NT2/D1 (cell line): ENCODE measurements at regions not wholly inside any gene's neighbourhood (a gene's known extent, or its start where the extent isn't known, plus 50 kb on each side); places are given as distances from the start of the nearest gene placed in this dataset.

ENCODE experiments used
- DNase-seq: peaks from one replicate; pipeline ENCODE4 v3.0.0-alpha.2; 2011; ENCODE audit warnings: low read depth, low spot score
- H3K27me3 ChIP-seq: 2 replicates; pipeline ENCODE4 v1.6.0; 2011; ENCODE audit warnings: mild to moderate bottlenecking; ENCODE audit not compliant: insufficient read length, insufficient read depth
- H3K36me3 ChIP-seq: 2 replicates; pipeline ENCODE4 v1.6.1; 2011; ENCODE audit warnings: mild to moderate bottlenecking, low read length, mixed read lengths; ENCODE audit not compliant: insufficient read depth, insufficient read length
- H3K4me1 ChIP-seq: 2 replicates; pipeline ENCODE4 v1.5.1; 2011; ENCODE audit not compliant: insufficient read depth, insufficient read length
- H3K4me3 ChIP-seq: 2 replicates; pipeline ENCODE4 v1.5.1; 2011; ENCODE audit warnings: low read depth; ENCODE audit not compliant: insufficient read length
- H3K9ac ChIP-seq: 2 replicates; pipeline ENCODE4 v1.6.0; 2011; ENCODE audit warnings: low read depth; ENCODE audit not compliant: insufficient read length
- H3K9me3 ChIP-seq: 2 replicates; pipeline ENCODE4 v1.5.1; 2011; ENCODE audit warnings: mild to moderate bottlenecking, low read length; ENCODE audit not compliant: insufficient read depth
- SUZ12 ChIP-seq: IDR thresholded peaks from 2 replicates; pipeline ENCODE4 v1.6.1; 2011; ENCODE audit not compliant: insufficient read length, insufficient read depth; ENCODE audit errors: extremely low read depth
- YY1 ChIP-seq: IDR thresholded peaks from 2 replicates; pipeline ENCODE4 v1.6.1; 2011; ENCODE audit not compliant: insufficient read length, insufficient read depth
- ZNF274 ChIP-seq: IDR thresholded peaks from 2 replicates; pipeline ENCODE4 v1.6.1; 2011; ENCODE audit warnings: mild to moderate bottlenecking, low read depth, low read length

DNA sequence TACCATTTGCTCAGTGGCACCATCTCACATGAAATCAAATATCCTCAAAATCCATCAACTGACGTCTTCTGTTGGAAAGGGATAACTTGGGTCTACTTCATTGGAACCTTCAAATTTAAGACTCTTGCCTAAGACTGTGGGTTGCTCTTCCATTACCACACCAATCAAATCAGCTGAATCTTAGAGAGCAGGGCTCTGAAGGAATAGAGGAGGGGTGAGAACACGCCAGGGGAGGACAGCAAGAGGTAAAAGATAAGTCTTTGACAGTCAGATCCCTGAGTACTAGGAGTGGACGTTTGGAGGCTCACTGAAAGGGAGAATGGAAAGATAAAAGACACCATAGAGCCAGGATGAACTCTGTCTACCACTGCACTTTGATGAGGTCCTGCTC is 107.5 kb downstream of the CCDC71L start:
- Histone ChIP-seq H3K4me3 (no peak overlapping the region), H3K4me1 (no peaks in the 10 kb centered on the region)

DNA sequence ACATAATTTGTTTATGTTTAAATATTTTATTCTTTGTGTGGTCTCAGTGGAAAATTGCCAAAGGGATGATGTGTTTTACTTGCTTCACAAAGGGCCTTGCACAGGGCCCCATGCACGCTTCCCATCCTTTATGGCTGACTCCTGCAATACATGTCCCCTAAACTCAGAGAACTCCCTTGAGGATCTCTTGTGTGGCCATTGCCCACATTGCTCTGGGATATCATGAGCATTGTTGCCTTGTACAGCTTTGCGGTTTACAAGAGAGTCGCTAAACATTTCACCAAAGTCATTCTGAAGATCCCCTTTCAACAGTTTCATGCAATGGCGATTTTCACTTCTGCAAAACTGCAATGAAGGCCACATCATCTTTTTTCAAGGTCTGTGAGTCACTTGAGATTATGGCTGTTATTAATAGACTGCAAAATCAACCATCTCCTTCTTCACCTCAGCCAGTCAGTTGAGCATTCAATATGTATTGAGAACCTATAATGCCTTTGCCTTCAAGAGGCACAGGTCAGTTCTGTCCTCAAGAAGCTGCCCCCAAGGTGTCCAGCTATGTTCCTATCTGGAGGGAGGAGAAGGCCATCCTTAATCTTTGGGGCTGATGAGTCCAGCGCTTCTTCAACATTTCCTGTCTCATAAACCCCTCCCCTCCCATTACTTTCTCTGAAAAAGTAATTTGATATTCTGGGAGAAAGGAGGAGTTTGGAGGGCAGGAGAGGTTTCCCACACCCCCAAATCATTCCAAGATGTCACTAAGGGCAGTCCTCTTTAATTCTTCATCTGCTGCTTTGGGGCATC is 108.1 kb downstream of the CCDC71L start:
- no peaks in the 10 kb centered on the region for H3K4me1 ChIP-seq
- TF ChIP-seq YY1 (no peak), ZNF274 (no peak), SUZ12 (no peak)
- no peak overlapping the region for H3K4me3 ChIP-seq
- no peaks in the 10 kb centered on the region for H3K36me3 ChIP-seq
- no peaks in the 10 kb centered on the region for H3K27me3 ChIP-seq
- no peak overlapping the region for H3K9ac ChIP-seq
- DNase-seq = no peak
- H3K9me3 ChIP-seq = no peaks in the 10 kb centered on the region

More for the DNA sequence above, 107.5 kb downstream of the CCDC71L start:
- Histone ChIP-seq H3K36me3 (no peaks in the 10 kb centered on the region), H3K9me3 (no peaks in the 10 kb centered on the region), H3K27me3 (no peaks in the 10 kb centered on the region), H3K9ac (no peak overlapping the region)
- TF ChIP-seq ZNF274 = no peak
- no peak for TF ChIP-seq YY1
- TF ChIP-seq SUZ12 = no peak
- DNase-seq = no peak

DNA sequence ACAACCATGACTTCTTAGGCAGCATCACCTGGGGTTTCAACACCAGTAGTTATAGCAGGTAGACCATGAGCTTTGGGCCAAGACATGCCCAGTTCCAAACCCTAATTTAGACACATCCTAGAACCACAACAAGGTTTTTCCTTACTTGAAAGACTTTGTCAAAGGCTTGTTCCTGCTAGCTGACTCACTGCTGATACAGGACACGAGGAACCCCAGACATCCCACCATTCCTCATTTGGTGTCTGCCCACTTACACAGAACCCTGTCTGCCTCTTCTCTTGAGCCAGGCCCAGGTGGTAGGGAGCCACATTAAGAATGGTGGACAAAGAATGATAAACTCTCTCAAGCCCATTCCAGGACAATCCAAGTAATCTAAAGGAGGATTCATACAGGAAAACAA is 109.0 kb downstream of the CCDC71L start:
- DNase-seq = no peak
- Histone ChIP-seq H3K9me3 (no peaks in the 10 kb centered on the region), H3K4me1 (no peaks in the 10 kb centered on the region), H3K4me3 (no peak overlapping the region), H3K27me3 (no peaks in the 10 kb centered on the region), H3K36me3 (no peaks in the 10 kb centered on the region), H3K9ac (no peak overlapping the region)
- no peak for TF ChIP-seq ZNF274
- TF ChIP-seq SUZ12 = no peak
- no peak for TF ChIP-seq YY1

DNA sequence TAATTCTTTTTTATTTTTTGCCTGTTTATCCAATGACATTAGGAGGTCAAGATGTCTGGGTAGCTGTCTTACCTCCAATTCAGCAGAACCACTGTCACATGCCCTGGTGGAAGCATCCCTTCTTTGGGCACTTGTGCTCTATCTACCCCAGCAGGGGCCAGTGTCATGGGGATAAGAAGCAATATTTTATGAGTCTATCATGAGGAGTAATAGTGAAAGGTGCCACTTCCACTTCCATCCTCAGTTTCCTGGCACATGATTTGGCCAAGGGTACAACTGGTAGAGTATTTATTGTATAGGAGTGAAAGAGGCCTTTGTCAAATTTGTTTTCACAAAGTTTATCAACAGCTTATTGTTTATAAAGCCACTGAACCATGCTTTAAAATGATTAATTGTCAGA is 112.5 kb downstream of the CCDC71L start:
- Histone ChIP-seq H3K9me3 (no peaks in the 10 kb centered on the region), H3K9ac (no peak overlapping the region), H3K4me1 (no peaks in the 10 kb centered on the region), H3K4me3 (no peak overlapping the region), H3K27me3 (no peaks in the 10 kb centered on the region), H3K36me3 (no peaks in the 10 kb centered on the region)
- DNase-seq = no peak
- no peak for TF ChIP-seq SUZ12

DNA sequence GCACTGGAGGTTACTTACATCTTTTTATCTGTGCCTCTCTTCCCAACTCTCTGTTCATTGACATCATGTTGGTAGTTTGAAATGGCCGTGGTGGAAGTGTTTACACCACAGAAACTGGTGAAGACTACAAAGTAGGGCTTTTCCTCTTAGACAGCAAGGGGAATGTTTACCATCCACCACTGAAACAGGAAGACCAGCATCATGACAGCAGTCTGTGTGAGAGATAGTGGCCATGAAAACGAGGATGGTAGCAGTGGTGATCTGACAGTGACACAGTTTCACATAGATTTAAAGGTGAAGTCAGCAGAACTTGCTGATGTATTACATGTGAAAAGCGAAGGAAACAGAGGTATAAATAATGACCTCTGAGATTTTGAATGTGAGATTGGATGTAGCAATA is 115.7 kb downstream of the CCDC71L start:
- H3K9me3 ChIP-seq = no peaks in the 10 kb centered on the region
- H3K9ac ChIP-seq = no peak overlapping the region
- DNase-seq = no peak
- TF ChIP-seq SUZ12 = no peak
- TF ChIP-seq ZNF274 = no peak
- no peak for TF ChIP-seq YY1
- H3K36me3 ChIP-seq = no peaks in the 10 kb centered on the region
- no peaks in the 10 kb centered on the region for H3K4me1 ChIP-seq
- H3K27me3 ChIP-seq = no peaks in the 10 kb centered on the region
- H3K4me3 ChIP-seq = no peak overlapping the region

DNA sequence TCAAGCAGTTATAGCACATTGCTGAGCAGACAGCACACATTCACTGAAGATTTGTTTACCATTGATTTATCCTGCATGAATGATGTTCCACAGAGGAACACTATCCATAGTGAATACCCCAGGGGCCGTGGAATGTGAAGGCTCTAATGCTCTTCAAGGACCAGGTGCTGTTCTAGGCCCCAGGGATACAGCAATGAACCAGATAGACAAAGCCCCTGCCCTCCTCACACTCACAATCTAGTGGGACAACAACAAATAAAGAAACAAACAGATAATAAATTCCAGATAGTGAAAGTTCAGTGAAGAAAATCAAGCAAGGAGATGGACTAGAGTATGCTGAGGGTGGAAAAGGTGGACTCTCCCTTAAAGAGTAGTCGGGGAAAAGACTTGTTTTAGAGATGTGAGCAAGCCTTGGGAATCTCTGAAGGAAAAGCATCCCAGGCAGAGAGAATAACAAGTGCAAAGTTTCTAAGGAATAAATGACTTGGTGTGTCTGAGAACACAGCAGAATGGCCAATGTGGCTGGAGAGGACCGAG is 117.7 kb downstream of the CCDC71L start:
- Histone ChIP-seq H3K9ac (no peak overlapping the region), H3K4me3 (no peak overlapping the region), H3K9me3 (no peaks in the 10 kb centered on the region), H3K27me3 (no peaks in the 10 kb centered on the region), H3K4me1 (no peaks in the 10 kb centered on the region), H3K36me3 (no peaks in the 10 kb centered on the region)
- DNase-seq = no peak
- TF ChIP-seq ZNF274 (no peak), SUZ12 (no peak), YY1 (no peak)

DNA sequence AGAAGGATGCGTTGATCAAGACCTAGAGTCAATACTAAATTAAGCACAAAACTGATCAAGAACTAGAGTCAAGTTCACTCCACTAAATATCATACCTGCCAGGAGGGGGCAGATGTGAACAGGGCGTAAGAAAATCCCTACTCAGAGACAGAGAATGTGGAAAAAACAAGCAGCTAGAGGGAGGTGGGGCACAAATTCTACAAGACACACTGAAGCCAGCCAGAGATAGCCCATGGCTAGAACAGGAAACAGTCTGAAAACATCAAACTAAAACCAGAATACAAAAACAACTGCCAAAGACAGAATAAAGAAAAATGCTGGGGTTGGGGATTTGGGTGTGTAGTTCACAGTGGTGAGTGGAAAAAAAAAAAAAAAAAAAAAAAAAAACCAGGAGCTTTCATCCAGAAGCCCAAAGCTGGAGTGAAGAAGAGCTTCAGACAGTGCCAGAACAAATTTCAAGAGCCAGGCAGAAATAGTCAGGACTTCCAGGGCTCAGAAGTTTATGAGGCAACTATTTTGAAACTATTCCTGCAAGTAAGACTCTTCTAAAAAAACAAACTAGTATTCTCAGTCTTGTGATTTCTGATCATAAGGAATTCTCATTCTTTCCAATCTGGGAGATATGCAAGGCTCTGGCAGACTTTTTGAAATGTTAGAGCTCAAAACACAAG is 118.3 kb downstream of the CCDC71L start:
- no peak overlapping the region for H3K9ac ChIP-seq
- H3K9me3 ChIP-seq = no peaks in the 10 kb centered on the region
- peak; percentile 81 for DNase-seq

More for the DNA sequence above, 118.3 kb downstream of the CCDC71L start:
- H3K4me3 ChIP-seq = no peak overlapping the region
- no peaks in the 10 kb centered on the region for H3K4me1 ChIP-seq
- H3K27me3 ChIP-seq = no peaks in the 10 kb centered on the region
- no peak for TF ChIP-seq ZNF274
- TF ChIP-seq SUZ12 = no peak
- no peak for TF ChIP-seq YY1
- H3K36me3 ChIP-seq = no peaks in the 10 kb centered on the region
